ENCODE measurements at regions not wholly inside any gene's neighbourhood (a gene's known extent, or its start where the extent isn't known, plus 50 kb on each side); places are given as distances from the start of the nearest gene placed in this dataset.
A peak's percentile ranks its signal among the peaks of the same experiment; 100 is the strongest.

DNA sequence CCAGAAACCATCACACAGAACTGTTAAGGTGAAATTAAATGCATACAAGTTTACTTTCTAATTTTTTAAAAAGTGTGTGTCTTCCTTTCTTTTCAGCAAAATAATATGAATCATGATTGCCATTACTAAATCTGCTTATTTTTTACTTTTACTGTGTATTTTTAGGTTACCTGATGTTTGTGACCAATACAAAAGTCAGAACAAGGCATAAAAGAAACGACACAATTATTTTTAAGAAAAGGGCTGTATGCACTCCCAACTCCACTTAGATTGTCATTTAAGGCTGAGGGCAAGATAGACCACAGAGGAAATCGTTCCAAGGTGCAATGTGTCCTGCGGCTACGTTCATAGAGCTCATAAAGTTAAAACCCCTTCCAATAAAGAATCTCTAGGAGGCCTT, 797.0 kb downstream of the TDRD15 start:
- Histone ChIP-seq H3K4me3 (ENCODE audit: low read depth, low read length) (no peak overlapping the region), H3K9me3 (no peaks in the 10 kb centered on the region), H3K27me3 (no peaks in the 10 kb centered on the region), H3K4me1 (no peaks in the 10 kb centered on the region), H3K36me3 (no peaks in the 10 kb centered on the region)
- TF ChIP-seq, protein P1, sequence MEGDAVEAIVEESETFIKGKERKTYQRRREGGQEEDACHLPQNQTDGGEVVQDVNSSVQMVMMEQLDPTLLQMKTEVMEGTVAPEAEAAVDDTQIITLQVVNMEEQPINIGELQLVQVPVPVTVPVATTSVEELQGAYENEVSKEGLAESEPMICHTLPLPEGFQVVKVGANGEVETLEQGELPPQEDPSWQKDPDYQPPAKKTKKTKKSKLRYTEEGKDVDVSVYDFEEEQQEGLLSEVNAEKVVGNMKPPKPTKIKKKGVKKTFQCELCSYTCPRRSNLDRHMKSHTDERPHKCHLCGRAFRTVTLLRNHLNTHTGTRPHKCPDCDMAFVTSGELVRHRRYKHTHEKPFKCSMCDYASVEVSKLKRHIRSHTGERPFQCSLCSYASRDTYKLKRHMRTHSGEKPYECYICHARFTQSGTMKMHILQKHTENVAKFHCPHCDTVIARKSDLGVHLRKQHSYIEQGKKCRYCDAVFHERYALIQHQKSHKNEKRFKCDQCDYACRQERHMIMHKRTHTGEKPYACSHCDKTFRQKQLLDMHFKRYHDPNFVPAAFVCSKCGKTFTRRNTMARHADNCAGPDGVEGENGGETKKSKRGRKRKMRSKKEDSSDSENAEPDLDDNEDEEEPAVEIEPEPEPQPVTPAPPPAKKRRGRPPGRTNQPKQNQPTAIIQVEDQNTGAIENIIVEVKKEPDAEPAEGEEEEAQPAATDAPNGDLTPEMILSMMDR (IDR thresholded peaks at IDR 0.05; ENCODE audit: low read depth, low read length), result no peak
- no peak for DNase-seq

DNA sequence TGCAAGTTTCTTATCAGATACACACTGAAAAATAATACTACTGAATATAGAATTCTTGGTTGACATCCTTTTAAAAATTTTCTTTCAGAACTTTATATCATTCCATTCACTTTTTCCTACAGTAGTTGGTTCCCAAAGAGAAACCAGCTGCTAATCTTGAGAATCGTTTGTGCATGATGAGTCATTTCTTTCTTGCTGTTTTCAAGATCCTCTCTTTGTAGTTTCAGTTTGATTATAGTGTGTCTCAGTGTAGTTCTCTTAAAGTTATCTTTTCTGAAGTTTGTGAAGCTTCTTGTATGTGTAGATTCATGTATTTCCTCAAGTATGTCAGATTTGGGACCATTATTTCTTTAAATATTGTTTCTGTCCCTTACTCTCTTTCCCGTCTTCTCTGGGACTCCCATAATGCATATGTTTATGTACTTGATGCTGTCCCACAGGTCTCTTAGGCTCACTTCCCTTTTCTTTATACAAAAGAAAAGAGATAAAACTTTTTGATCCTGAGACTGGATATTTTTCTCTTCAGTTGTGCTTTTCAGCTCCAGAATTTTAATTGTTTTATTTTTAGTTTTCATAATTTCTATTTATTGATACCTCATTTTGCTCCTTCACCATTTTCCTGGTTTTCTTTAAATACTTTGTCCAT, 801.0 kb downstream of the TDRD15 start:
- no peaks in the 10 kb centered on the region for H3K36me3 ChIP-seq
- DNase-seq, result no peak
- H3K27me3 ChIP-seq, result no peaks in the 10 kb centered on the region
- H3K4me1 ChIP-seq, result no peaks in the 10 kb centered on the region
- no peak overlapping the region for H3K4me3 ChIP-seq (ENCODE audit: low read depth, low read length)
- no peaks in the 10 kb centered on the region for H3K9me3 ChIP-seq
- TF ChIP-seq, protein P1 (IDR thresholded peaks at IDR 0.05; ENCODE audit: low read depth, low read length), result no peak

DNA sequence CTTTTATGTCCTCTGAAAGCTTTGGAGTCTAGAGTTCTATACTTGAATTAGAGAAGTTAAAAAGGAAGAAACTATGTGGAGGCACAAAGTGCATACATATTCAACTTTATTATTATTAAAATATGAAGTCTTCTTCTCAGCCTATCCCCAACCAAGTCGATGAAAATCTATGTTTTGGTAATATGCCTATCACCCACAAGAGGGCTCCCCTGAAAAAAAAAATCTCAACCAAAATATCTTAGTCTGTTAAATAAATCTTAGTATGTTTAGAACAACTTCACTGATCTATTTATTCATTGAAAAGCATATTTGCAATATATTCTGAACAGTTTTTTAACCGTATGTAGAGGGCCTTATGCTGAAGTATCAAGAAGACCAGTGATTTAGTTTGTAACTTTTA, 804.5 kb downstream of the TDRD15 start:
- no peaks in the 10 kb centered on the region for H3K9me3 ChIP-seq
- TF ChIP-seq, protein P1 (IDR thresholded peaks at IDR 0.05; ENCODE audit: low read depth, low read length), result peak; percentile 49
- no peak for DNase-seq

DNA sequence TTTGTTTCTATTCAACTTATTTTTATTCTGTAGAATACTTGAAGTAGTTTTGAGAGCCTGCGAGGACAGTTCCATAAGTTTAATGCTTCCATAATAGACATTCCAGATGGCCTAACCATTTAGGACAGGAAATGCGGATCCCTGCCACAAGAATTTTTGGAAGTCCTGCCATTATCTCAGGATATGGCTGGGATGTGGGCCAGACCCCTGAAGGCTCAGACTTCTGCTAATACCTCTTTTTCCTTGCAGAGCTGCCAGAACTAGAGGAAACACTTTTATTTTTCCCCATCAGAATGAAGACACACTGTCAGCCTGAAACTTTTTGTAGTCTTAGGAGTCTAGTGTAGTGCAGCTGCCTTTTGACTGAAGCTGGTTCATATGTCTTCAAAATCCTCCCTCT, 806.5 kb downstream of the TDRD15 start:
- Histone ChIP-seq H3K9me3 (no peaks in the 10 kb centered on the region), H3K4me3 (ENCODE audit: low read depth, low read length) (no peak overlapping the region), H3K27me3 (no peaks in the 10 kb centered on the region), H3K36me3 (no peaks in the 10 kb centered on the region), H3K4me1 (no peaks in the 10 kb centered on the region)
- DNase-seq, result no peak
- TF ChIP-seq, protein P1 (IDR thresholded peaks at IDR 0.05; ENCODE audit: low read depth, low read length), result no peak

More for the DNA sequence above, 804.5 kb downstream of the TDRD15 start:
- Histone ChIP-seq H3K4me3 (ENCODE audit: low read depth, low read length) (no peak overlapping the region), H3K4me1 (no peaks in the 10 kb centered on the region), H3K36me3 (no peaks in the 10 kb centered on the region), H3K27me3 (no peaks in the 10 kb centered on the region)

DNA sequence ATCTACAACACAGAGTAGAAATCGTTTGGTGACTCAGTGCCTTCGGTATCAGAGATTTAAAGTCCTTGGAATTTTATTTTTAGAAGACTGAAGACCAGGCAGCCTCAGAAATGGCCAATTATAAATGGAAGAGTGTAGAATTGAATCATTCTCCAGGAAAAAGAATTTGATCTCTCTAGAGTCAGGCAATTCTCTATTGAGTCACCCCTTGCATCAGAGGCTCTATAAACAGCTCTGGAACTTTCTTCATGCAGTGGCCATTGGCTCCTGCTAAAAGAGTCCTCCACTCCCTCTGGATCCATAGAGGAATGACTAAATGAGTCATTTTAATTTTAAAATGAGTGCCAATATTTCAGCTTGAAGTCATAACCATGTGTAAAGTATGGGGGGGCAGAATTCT, 816.2 kb downstream of the TDRD15 start:
- TF ChIP-seq, protein P1 (IDR thresholded peaks at IDR 0.05; ENCODE audit: low read depth, low read length), result no peak
- Histone ChIP-seq H3K27me3 (no peaks in the 10 kb centered on the region), H3K9me3 (0 out of 2 replicates have a peak, but pooled peaks cover 4% of the 10 kb centered on the region), H3K4me1 (peaks cover 9% of the 10 kb centered on the region), H3K4me3 (ENCODE audit: low read depth, low read length) (no peak overlapping the region), H3K36me3 (no peaks in the 10 kb centered on the region)
- DNase-seq, result no peak

DNA sequence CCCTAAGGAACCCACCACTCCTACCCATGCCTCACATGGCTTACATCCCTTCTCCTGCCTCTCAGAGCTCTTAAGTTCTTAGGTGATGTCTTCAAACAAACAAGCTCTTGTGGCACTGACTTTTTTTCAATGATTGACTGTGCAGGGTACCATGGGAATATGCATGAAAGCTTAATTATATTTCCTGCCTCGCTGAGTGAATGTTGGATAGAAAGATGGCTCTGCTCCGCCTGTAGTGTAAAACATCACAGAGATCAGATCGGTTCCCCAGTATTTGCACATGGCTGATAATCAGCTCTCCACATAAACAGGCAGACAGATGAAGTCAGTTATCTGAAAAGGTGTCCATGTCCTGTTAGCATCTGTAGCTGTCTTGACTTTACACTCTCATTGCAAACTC, 820.8 kb downstream of the TDRD15 start:
- no peak for DNase-seq
- no peaks in the 10 kb centered on the region for H3K27me3 ChIP-seq
- no peaks in the 10 kb centered on the region for H3K36me3 ChIP-seq
- TF ChIP-seq, protein P1 (IDR thresholded peaks at IDR 0.05; ENCODE audit: low read depth, low read length), result no peak
- peaks cover 11% of the 10 kb centered on the region; the same call in 1 of the 2 replicates for H3K4me1 ChIP-seq
- H3K9me3 ChIP-seq, result no peaks in the 10 kb centered on the region
- H3K4me3 ChIP-seq (ENCODE audit: low read depth, low read length), result no peak overlapping the region

All from BE2C (cell line).